Psoas muscle (tissue), 7 donors: ENCODE measurements at regions not wholly inside any gene's neighbourhood (a gene's known extent, or its start where the extent isn't known, plus 50 kb on each side); places are given as distances from the start of the nearest gene placed in this dataset.

ENCODE experiments used
- ATAC-seq, 4 donors: fragments of 200-7000 bp; cut with Tn5 transposase; one replicate each; pipeline ENCODE4 v1.9.1; 2020; ENCODE audit warnings: moderate library complexity in 3 of 4, mild to moderate bottlenecking in 2 of 4
- DNase-seq, 2 donors: peaks; one replicate each; pipeline ENCODE4 v3.0.0-alpha.2; 2020
- H3K27ac ChIP-seq: fragments of 200-600 bp; one replicate; pipeline ENCODE4 v1.8.0; 2022
- H3K27me3 ChIP-seq, 3 donors: fragments of 200-600 bp in 1 of 3; one replicate each; pipeline versions ENCODE4 v1.6.1 to v1.8.0; 2013 to 2022; ENCODE audit warnings: low read length in 2 of 3, mild to moderate bottlenecking in 2 of 3, moderate library complexity in 1 of 3; ENCODE audit not compliant: insufficient read depth in 3 of 3
- H3K36me3 ChIP-seq, 2 donors: fragments of 200-600 bp in 1 of 2; one replicate each; pipeline versions ENCODE4 v1.6.1 to v1.8.0; 2013 to 2022; ENCODE audit warnings: low read depth in 1 of 2, mild to moderate bottlenecking in 1 of 2, moderate library complexity in 1 of 2; ENCODE audit not compliant: insufficient read depth in 1 of 2
- H3K4me1 ChIP-seq: fragments of 200-600 bp; one replicate; pipeline ENCODE4 v1.8.0; 2022
- H3K4me3 ChIP-seq: fragments of 200-600 bp; one replicate; pipeline ENCODE4 v1.8.0; 2022; ENCODE audit warnings: mild to moderate bottlenecking
- H3K9me3 ChIP-seq: fragments of 200-600 bp; one replicate; pipeline ENCODE4 v1.8.0; 2022
- CTCF ChIP-seq: fragments of 200-600 bp; IDR thresholded peaks from one replicate; pipeline ENCODE4 v1.8.0; 2022; ENCODE audit warnings: antibody characterized with exemption
- WGBS, 3 donors: extraction: QIAGEN DNeasy Blood & Tissue Kit; methylation state at CpG; one replicate each; pipeline versions ENCODE4 v1.1.6 to v1.1.7; 2013; 5-methylcytosine and 5-hydroxymethylcytosine counted together
- intact Hi-C, 2 donors: fragments of 100-400 bp; cut with DNase I; formaldehyde crosslinking; loops; one replicate each; pipeline versions ENCODE4 v1.11.0 to v1.14.2; 2022
- donor health status: healthy with polysubstance abuse.
- donor health status: DM: no; HTN: no; CAD: no; lungs with moderate emphysema.
- donor health status: Bipolar disorder and iron deficiency.
- donor health status: healthy.
- donor health status: DM: yes; HTN: yes; CAD: no.
- donor health status: DM: no; HTN: no; CAD: no.
- donor health status: DM: yes; HTN: yes; CAD: no.

- ATAC-seq, result no peak
- Histone ChIP-seq H3K27me3 (no peaks in the 10 kb centered on the region), H3K4me3 (no peak overlapping the region), H3K36me3 (no peaks in the 10 kb centered on the region), H3K27ac (no peak overlapping the region), H3K9me3 (no peaks in the 10 kb centered on the region), H3K4me1 (no peaks in the 10 kb centered on the region)
- DNase-seq, result no peak
- no peak for TF ChIP-seq CTCF
- WGBS, 3 donors, result 92 to 93% (median 93%) methylated on average over 5 of the region's 5 CpGs
- intact Hi-C loops, result no loop called here
Observed at GRCh38 chr5:44707721-44708120, 101.0 kb upstream of the MRPS30 start.

GRCh38 chr5:44697025-44697424 is 111.7 kb upstream of the MRPS30 start:
- 68 to 73% (median 72%) methylated on average over 3 of the region's 3 CpGs for whole genome bisulfite sequencing, 3 donors
- TF ChIP-seq CTCF, result no peak
- DNase-seq (no peak), ATAC-seq (no peak)
- Histone ChIP-seq H3K9me3 (no peaks in the 10 kb centered on the region), H3K4me1 (no peaks in the 10 kb centered on the region), H3K36me3 (no peaks in the 10 kb centered on the region), H3K27ac (no peak overlapping the region), H3K4me3 (no peak overlapping the region), H3K27me3 (no peaks in the 10 kb centered on the region)
- intact Hi-C loops, result no loop called here

- ATAC-seq, result no peak
Observed at GRCh38 chr5:44695259-44695658, 113.5 kb upstream of the MRPS30 start.

GRCh38 chr5:44691802-44692201 is 116.9 kb upstream of the MRPS30 start:
- Histone ChIP-seq H3K9me3 (no peaks in the 10 kb centered on the region), H3K4me1 (no peaks in the 10 kb centered on the region), H3K27ac (no peak overlapping the region), H3K36me3 (no peaks in the 10 kb centered on the region), H3K4me3 (no peak overlapping the region), H3K27me3 (no peaks in the 10 kb centered on the region)
- intact Hi-C loops, result no loop called here
- no peak for DNase-seq
- ATAC-seq, result no peak
- no peak for TF ChIP-seq CTCF
- 23 to 39% (median 33%) methylated on average over 2 of the region's 2 CpGs for WGBS, 3 donors

More at GRCh38 chr5:44695259-44695658, 113.5 kb upstream of the MRPS30 start:
- intact Hi-C loops, result no loop called here
- no peak for DNase-seq
- Histone ChIP-seq H3K36me3 (no peaks in the 10 kb centered on the region), H3K4me3 (no peak overlapping the region), H3K4me1 (no peaks in the 10 kb centered on the region), H3K27me3 (no peaks in the 10 kb centered on the region), H3K9me3 (no peaks in the 10 kb centered on the region), H3K27ac (no peak overlapping the region)
- WGBS, 3 donors, result 79 to 88% (median 83%) methylated on average over 6 of the region's 6 CpGs
- TF ChIP-seq CTCF, result no peak

GRCh38 chr5:44681906-44682305 is 126.8 kb upstream of the MRPS30 start:
- no peaks in the 10 kb centered on the region for H3K27me3 ChIP-seq
- intact Hi-C loops, result no loop called here
- H3K9me3 ChIP-seq, result peaks cover 3% of the 10 kb centered on the region
- no peak for TF ChIP-seq CTCF
- no peaks in the 10 kb centered on the region for H3K4me1 ChIP-seq
- ATAC-seq (no peak), DNase-seq (no peak)
- no peak overlapping the region for H3K4me3 ChIP-seq
- 79 to 82% (median 80%) methylated on average over 4 of the region's 4 CpGs for WGBS, 3 donors
- H3K27ac ChIP-seq, result no peak overlapping the region
- H3K36me3 ChIP-seq, result no peaks in the 10 kb centered on the region
